GM10266 (cell line): ENCODE measurements at regions not wholly inside any gene's neighbourhood (a gene's known extent, or its start where the extent isn't known, plus 50 kb on each side); places are given as distances from the start of the nearest gene placed in this dataset.

ENCODE experiments used
- DNase-seq: peaks from one replicate; pipeline ENCODE4 v3.0.0; 2012; ENCODE audit errors: extremely low spot score
- TF ChIP-seq, protein P1 (sequence below): IDR thresholded peaks from 2 replicates; pipeline ENCODE4 v1.5.1; 2012; ENCODE audit warnings: mild to moderate bottlenecking, low read depth; ENCODE audit not compliant: control insufficient read depth, insufficient read depth; ENCODE audit errors: missing control alignments

DNA sequence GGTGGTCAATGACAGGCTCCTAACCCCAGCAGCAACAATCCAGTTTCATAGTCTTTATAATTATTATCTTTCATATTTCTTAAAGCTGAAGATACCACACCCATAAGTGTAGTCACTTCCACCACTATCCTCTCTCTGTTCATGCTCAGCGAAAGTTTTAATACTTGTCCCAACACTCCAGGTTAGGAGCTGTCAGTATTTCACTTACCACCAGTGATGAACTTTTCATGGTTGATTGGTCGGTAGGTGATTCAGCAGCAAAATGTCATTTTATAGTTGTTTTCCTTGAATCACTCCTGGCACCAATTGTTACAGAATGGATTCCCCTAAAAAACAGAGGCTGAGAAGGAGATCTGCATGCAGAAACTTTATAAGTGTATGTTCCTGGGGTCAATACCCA, 324.9 kb downstream of the CCDC85A start:
- DNase-seq: no peak

DNA sequence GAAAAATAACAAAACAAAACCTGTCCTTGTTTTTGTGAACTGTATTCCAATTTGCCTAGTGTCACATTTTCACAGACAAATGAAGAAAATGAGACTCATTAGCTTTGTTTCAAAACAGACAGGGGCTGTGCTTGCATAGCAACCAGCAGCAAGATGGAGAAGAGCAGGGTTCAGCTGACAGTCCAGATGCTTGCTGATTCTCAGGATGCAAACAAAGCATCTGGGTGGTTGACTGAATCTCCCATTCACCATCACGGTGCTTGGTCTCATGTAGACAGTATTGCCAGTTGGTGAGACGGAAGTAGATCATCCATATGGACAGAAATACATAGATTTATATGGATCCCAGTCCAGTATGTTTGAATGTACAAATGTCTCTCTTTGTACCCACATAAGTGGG, 326.8 kb downstream of the CCDC85A start:
- TF ChIP-seq, protein P1, sequence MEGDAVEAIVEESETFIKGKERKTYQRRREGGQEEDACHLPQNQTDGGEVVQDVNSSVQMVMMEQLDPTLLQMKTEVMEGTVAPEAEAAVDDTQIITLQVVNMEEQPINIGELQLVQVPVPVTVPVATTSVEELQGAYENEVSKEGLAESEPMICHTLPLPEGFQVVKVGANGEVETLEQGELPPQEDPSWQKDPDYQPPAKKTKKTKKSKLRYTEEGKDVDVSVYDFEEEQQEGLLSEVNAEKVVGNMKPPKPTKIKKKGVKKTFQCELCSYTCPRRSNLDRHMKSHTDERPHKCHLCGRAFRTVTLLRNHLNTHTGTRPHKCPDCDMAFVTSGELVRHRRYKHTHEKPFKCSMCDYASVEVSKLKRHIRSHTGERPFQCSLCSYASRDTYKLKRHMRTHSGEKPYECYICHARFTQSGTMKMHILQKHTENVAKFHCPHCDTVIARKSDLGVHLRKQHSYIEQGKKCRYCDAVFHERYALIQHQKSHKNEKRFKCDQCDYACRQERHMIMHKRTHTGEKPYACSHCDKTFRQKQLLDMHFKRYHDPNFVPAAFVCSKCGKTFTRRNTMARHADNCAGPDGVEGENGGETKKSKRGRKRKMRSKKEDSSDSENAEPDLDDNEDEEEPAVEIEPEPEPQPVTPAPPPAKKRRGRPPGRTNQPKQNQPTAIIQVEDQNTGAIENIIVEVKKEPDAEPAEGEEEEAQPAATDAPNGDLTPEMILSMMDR: no peak

More for the DNA sequence above, 324.9 kb downstream of the CCDC85A start:
- TF ChIP-seq, protein P1: no peak

GRCh38 chr2:56515399-56515798, 331.6 kb downstream of the CCDC85A start:
- TF ChIP-seq, protein P1: no peak
- no peak for DNase-seq

More for the DNA sequence above, 326.8 kb downstream of the CCDC85A start:
- no peak for DNase-seq

DNA sequence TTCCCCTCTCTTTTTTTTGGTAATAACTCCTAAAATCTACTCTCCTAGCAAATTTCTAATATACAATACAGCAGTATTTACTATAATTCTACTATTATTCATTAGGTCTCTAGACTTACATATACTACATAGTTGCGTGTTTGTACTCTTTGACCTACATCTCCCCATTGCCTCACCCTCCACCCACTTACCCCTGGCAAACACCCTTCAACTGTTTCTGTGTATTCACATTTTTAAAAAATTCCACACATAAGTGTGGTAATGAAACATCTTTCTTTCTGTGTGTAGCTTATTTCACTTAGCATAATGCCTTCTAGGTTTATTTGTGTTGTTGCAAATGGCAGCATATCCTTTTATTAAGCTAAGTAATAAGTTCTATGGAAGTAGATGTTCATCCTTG, 336.0 kb downstream of the CCDC85A start:
- TF ChIP-seq, protein P1: no peak
- no peak for DNase-seq

DNA sequence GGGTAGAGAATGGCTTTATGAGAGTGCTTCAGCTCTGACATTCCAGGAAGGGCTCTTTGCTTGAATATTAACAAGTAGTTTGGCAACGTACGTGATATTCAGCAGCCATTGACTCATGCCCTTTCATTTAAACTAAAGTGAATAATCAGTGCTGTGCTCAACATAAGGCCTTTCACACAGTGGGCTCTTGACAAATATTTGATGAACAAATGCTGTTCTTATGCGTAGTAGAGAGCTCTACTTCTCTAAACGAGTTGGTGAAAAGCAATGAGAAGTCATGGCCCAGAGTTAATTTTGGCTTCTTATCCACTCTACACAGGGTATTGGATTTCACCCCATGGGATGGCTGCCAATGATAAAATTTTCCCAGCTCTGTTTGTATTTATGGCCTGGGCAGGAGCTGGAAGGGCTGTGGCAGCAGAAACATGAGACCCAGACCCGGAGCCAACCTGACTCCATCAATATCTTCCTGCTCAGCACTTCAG, 338.9 kb downstream of the CCDC85A start:
- no peak for DNase-seq
- TF ChIP-seq, protein P1: no peak

GRCh38 chr2:56523816-56524215, 340.0 kb downstream of the CCDC85A start:
- DNase-seq: no peak
- TF ChIP-seq, protein P1: no peak

GRCh38 chr2:56531668-56532420, 348.1 kb downstream of the CCDC85A start:
- TF ChIP-seq, protein P1: no peak
- DNase-seq: no peak
